ENCODE measurements at regions not wholly inside any gene's neighbourhood (a gene's known extent, or its start where the extent isn't known, plus 50 kb on each side); places are given as distances from the start of the nearest gene placed in this dataset.
"Not testable (repeated sequence)": the region's sequence is repeated elsewhere in the genome, so short reads cannot be mapped to it uniquely, and the experiment has no call there.

- DNase-seq (ENCODE audit: low spot score) (no peak), ATAC-seq (no peak)
- Histone ChIP-seq H4K20me1 (replicated peaks; ENCODE audit: insufficient read depth) (no peaks in the 10 kb centered on the region), H3K4me2 (no peak overlapping the region), H3K79me2 (replicated peaks; ENCODE audit: insufficient read depth) (no peaks in the 10 kb centered on the region), H3K27ac (ENCODE audit: low read depth) (no peak overlapping the region), H3F3A (replicated peaks; ENCODE audit: low read depth) (no peaks in the 10 kb centered on the region), H3K4me3 (no peak overlapping the region), H3K27me3 (ENCODE audit: insufficient read depth) (no peaks in the 10 kb centered on the region), H3K4me1 (ENCODE audit: insufficient read depth) (no peaks in the 10 kb centered on the region), H3K36me3 (ENCODE audit: insufficient read depth) (no peaks in the 10 kb centered on the region), H3K9me2 (ENCODE audit: insufficient read depth) (no peaks in the 10 kb centered on the region), H2AFZ (no peak overlapping the region)
- Mint-ChIP-seq H3K27me3 (ENCODE audit: insufficient read depth, low read depth, poor library complexity) (peaks cover 3% of the 10 kb centered on the region), H3K4me1 (no peaks in the 10 kb centered on the region), H3K27ac (no peak overlapping the region), H3K36me3 (ENCODE audit: low read depth) (no peaks in the 10 kb centered on the region), H3K4me3 (no peak overlapping the region), H3K9me3 (no peaks in the 10 kb centered on the region; the same call in 2 of the 3 replicates)
- TF ChIP-seq EZH2 (IDR thresholded peaks at IDR 0.05; ENCODE audit: low read depth, unreplicated experiment) (no peak), STAT1 (IDR thresholded peaks at IDR 0.05; ENCODE audit: unreplicated experiment) (no peak), CREB1 (CRISPR knock-in tag; IDR thresholded peaks at IDR 0.05; ENCODE audit: low read depth) (no peak), ZNF114 (CRISPR knock-in tag; IDR thresholded peaks at IDR 0.05) (no peak), REST (IDR thresholded peaks at IDR 0.05; ENCODE audit: unreplicated experiment) (no peak), EZH2phosphoT487 (IDR thresholded peaks at IDR 0.05; ENCODE audit: unreplicated experiment) (no peak)
- TF ChIP-seq, protein P1, sequence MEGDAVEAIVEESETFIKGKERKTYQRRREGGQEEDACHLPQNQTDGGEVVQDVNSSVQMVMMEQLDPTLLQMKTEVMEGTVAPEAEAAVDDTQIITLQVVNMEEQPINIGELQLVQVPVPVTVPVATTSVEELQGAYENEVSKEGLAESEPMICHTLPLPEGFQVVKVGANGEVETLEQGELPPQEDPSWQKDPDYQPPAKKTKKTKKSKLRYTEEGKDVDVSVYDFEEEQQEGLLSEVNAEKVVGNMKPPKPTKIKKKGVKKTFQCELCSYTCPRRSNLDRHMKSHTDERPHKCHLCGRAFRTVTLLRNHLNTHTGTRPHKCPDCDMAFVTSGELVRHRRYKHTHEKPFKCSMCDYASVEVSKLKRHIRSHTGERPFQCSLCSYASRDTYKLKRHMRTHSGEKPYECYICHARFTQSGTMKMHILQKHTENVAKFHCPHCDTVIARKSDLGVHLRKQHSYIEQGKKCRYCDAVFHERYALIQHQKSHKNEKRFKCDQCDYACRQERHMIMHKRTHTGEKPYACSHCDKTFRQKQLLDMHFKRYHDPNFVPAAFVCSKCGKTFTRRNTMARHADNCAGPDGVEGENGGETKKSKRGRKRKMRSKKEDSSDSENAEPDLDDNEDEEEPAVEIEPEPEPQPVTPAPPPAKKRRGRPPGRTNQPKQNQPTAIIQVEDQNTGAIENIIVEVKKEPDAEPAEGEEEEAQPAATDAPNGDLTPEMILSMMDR (conservative IDR thresholded peaks at IDR 0.05; ENCODE audit: low read depth in 2 of 2) = no peak
These were observed 673.1 kb downstream of the TNS3 start for GRCh38 chr7:46908770-46909169.

- H2AFZ ChIP-seq; H3K9me2 ChIP-seq (ENCODE audit: insufficient read depth); H3K27me3 ChIP-seq (ENCODE audit: insufficient read depth); H4K20me1 ChIP-seq (replicated peaks; ENCODE audit: insufficient read depth); H3K27ac Mint-ChIP-seq; H3K4me2 ChIP-seq; DNase-seq (ENCODE audit: low spot score); H3K4me3 Mint-ChIP-seq; H3K79me2 ChIP-seq (replicated peaks; ENCODE audit: insufficient read depth); H3F3A ChIP-seq (replicated peaks; ENCODE audit: low read depth); H3K36me3 ChIP-seq (ENCODE audit: insufficient read depth); H3K9me3 Mint-ChIP-seq; H3K4me1 ChIP-seq (ENCODE audit: insufficient read depth); H3K4me1 Mint-ChIP-seq; H3K27ac ChIP-seq (ENCODE audit: low read depth); H3K36me3 Mint-ChIP-seq (ENCODE audit: low read depth); H3K4me3 ChIP-seq; ATAC-seq; H3K27me3 Mint-ChIP-seq (ENCODE audit: insufficient read depth, low read depth, poor library complexity): not testable (repeated sequence)
These were observed 677.4 kb downstream of the TNS3 start for GRCh38 chr7:46904523-46904922.
